NCI-H82 treated with DMSO at 0.1 percent for 48 hours (cell line): ENCODE measurements at regions not wholly inside any gene's neighbourhood (a gene's known extent, or its start where the extent isn't known, plus 50 kb on each side); places are given as distances from the start of the nearest gene placed in this dataset.
"Not testable (repeated sequence)": the region's sequence is repeated elsewhere in the genome, so short reads cannot be mapped to it uniquely, and the experiment has no call there.

Experiments used
- DNase-seq: peaks from one replicate; lab custom pipeline; 2025; ENCODE audit not compliant: unreplicated experiment; lab: John Stamatoyannopoulos, UW

GRCh38 chr18:57887543-57888383, 84.6 kb upstream of the ATP8B1 start:
- DNase-seq: no peak

- no peak for DNase-seq
These were observed 82.8 kb upstream of the ATP8B1 start for GRCh38 chr18:57885931-57886330.

DNA sequence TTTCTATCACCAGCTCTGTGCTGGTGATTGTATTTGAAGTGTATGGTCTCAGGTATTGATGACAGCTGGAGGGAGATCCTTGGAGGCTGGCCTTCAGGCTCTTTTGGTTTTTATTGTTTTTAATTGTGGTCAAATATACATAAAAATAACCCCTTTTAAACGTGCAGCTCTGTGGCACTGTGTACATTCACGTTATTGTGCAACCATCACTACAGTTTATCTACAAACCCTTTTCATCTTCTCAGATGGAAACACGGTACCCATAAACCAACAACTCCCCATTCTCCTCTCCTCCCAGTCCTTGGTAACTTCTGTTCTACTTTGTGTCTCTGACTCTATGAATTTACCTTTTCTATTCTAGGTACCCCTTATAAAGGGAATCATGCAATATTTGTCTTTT, 79.3 kb upstream of the ATP8B1 start:
- no peak for DNase-seq

GRCh38 chr18:57881818-57882413, 78.8 kb upstream of the ATP8B1 start:
- peak; percentile 21 for DNase-seq

DNA sequence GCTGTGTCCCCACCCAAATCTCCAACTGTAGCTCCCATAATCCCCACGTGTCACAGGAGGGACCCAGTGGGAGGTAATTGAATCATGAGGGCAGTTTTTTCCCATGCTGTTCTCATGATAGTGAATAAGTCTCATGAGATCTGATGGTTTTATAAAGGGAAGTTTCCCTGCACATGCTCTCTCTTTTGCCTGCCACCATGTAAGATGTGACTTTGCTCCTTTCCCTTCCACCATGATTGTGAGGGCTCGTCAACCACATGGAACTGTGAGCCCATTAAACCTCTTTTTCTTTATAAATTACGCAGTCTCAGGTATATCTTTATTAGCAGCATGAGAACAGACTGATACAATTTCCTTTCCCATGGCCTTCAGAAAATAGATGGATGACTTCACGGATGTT, 76.8 kb upstream of the ATP8B1 start:
- not testable (repeated sequence) for DNase-seq

GRCh38 chr18:57869221-57869620, 66.1 kb upstream of the ATP8B1 start:
- no peak for DNase-seq

GRCh38 chr18:57866355-57866754, 63.2 kb upstream of the ATP8B1 start:
- no peak for DNase-seq

GRCh38 chr18:57864615-57865121, 61.6 kb upstream of the ATP8B1 start:
- no peak for DNase-seq

GRCh38 chr18:57863706-57864105, 60.6 kb upstream of the ATP8B1 start:
- no peak for DNase-seq

- DNase-seq: peak; percentile 2
These were observed 56.2 kb upstream of the ATP8B1 start for GRCh38 chr18:57859314-57859713.

- no peak for DNase-seq
These were observed 53.6 kb upstream of the ATP8B1 start for GRCh38 chr18:57856557-57857280.

DNA sequence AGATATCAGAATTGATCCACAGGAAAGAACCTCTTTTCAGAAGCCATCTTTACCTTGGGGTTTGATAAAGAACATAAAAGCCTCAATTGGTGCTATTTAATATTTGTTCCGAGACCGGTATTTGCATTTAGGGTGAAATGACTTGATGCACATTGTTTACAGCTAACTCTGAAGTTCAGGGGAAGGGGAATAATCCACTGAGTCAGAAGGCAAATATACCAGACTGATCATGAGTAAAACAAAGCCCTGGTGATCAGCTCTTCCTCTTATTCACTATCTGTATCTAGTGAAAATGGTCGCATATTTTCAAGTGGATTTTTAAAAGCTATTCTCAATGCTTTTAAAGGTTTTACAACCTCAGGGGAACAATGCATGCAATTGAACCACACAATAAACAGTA, 53.0 kb upstream of the ATP8B1 start:
- no peak for DNase-seq

DNA sequence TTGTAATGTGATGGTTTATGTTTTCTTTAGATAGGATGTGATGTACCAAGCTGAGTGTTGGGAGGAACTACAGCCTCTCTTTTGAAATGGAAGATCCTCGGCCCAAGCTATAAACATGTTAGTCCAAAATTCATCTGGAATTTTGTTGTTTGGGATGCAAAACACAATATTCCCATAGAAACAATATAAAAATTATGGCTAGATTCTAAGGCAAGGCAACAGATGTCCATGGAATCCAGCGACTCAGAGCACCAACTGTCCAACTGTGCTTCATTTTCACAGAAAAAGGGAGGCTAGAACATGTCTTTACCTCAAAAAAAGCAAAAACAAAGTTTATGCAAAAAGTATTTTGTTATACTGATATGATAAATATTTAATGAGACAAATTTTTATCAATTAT, 52.4 kb upstream of the ATP8B1 start:
- DNase-seq: no peak

DNA sequence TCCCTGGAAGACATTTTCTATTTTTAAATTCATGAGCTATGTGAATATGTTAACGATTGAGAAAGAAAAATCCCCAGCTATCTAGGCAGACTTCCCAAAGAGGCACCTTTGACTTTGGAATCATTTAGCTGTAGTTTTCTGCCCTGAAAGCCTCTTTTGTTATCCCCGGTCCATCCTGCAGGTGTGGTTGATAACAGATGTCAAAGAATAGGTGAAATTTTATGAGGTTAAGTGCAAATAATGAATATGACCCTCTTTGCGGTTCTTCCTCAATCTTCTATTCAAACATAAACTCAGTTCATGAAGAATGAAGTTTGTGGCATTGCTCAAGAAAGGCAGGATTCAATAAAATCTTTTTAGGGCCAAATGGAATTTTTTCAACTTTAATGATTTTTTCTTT, 51.6 kb upstream of the ATP8B1 start:
- DNase-seq: no peak

DNA sequence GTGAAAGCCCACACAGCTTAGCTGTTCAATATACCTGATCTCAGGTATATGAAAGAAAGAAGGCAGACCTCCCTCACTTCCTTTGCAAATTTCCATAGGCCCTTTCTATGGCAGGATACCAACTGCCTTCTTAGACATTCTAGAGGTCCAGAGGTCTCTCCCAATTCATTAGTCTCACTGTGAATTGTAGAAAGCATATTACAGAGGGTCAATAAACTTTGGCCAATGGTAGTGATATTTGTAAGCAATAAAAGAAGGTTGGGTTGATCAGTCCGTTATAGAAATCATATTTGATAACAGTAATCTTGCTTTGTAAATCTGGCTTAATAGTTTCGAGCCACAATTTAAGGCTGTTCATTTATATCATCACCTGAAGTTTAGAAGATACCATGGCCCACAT, 50.7 kb upstream of the ATP8B1 start:
- DNase-seq: no peak

- no peak for DNase-seq
These were observed 50.0 kb upstream of the ATP8B1 start for GRCh38 chr18:57853133-57853532.
